Retinal pigment epithelial cell (primary cell): ENCODE measurements at regions not wholly inside any gene's neighbourhood (a gene's known extent, or its start where the extent isn't known, plus 50 kb on each side); places are given as distances from the start of the nearest gene placed in this dataset.

Source experiments
- DNase-seq: peaks from one replicate; pipeline ENCODE4 v3.0.0-alpha.2; 2010; ENCODE audit warnings: low read depth
- H3K4me3 ChIP-seq: 2 replicates; pipeline ENCODE4 v1.5.1; 2011; ENCODE audit warnings: mild to moderate bottlenecking, low read length, control low read depth, moderate library complexity
- CTCF ChIP-seq: conservative IDR thresholded peaks from 2 replicates; pipeline ENCODE4 v1.5.1; 2011; ENCODE audit warnings: low read depth, low read length, control low read depth, inconsistent platforms

GRCh38 chr20:60964911-60965310 is 287.1 kb upstream of the CDH4 start:
- no peak for TF ChIP-seq CTCF
- no peak overlapping the region for H3K4me3 ChIP-seq

GRCh38 chr20:60966031-60966430 is 286.0 kb upstream of the CDH4 start:
- no peak for DNase-seq
- no peak for TF ChIP-seq CTCF
- no peak overlapping the region for H3K4me3 ChIP-seq

More at GRCh38 chr20:60964911-60965310, 287.1 kb upstream of the CDH4 start:
- no peak for DNase-seq

- TF ChIP-seq CTCF = no peak
- H3K4me3 ChIP-seq = no peak overlapping the region
- no peak for DNase-seq
Measured at GRCh38 chr20:60966766-60967165, 285.3 kb upstream of the CDH4 start.

GRCh38 chr20:60967431-60968316 is 284.4 kb upstream of the CDH4 start:
- H3K4me3 ChIP-seq = no peak overlapping the region
- TF ChIP-seq CTCF = no peak
- no peak for DNase-seq

GRCh38 chr20:60968853-60969720 is 283.0 kb upstream of the CDH4 start:
- no peak for DNase-seq
- no peak overlapping the region for H3K4me3 ChIP-seq
- no peak for TF ChIP-seq CTCF

GRCh38 chr20:60970601-60971000 is 281.5 kb upstream of the CDH4 start:
- no peak overlapping the region for H3K4me3 ChIP-seq
- DNase-seq = no peak
- no peak for TF ChIP-seq CTCF

- no peak overlapping the region for H3K4me3 ChIP-seq
- no peak for DNase-seq
- TF ChIP-seq CTCF = no peak
Measured at GRCh38 chr20:60974022-60974421, 278.0 kb upstream of the CDH4 start.
